ENCODE measurements at regions not wholly inside any gene's neighbourhood (a gene's known extent, or its start where the extent isn't known, plus 50 kb on each side); places are given as distances from the start of the nearest gene placed in this dataset.
"Not testable (repeated sequence)": the region's sequence is repeated elsewhere in the genome, so short reads cannot be mapped to it uniquely, and the experiment has no call there.

DNA sequence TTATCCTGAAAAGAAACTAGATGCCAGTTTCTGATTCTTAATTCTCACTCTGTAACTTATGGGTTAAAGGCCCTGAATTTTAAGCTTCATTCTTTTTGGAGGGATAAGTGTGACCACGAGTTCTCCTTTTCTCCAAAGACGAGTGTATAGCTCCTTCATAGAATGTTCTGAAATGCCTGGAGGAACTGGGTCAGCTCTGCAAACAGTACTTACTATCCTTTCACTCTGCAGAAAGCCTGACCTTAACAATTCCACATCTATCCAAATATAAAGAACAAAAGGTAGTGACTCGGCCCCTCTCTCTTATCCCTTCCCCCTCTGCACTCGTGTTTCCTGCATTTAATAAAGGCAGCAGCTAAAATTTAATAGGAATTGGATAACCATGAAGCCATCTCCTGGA lies 150.5 kb downstream of the LYPLAL1 start:
- no peaks in the 10 kb centered on the region for H3K4me1 Mint-ChIP-seq
- H3K36me3 Mint-ChIP-seq (ENCODE audit: insufficient read depth), result no peaks in the 10 kb centered on the region
- ATAC-seq (replicated peaks; ENCODE audit: extremely low read depth, poor library complexity, severe bottlenecking) (no peak), DNase-seq (ENCODE audit: low spot score in 2 of 2) (no peak)
- peaks cover 10% of the 10 kb centered on the region for H3K27me3 Mint-ChIP-seq
- no peak overlapping the region for H3K27ac Mint-ChIP-seq (ENCODE audit: low read depth)
- H3K4me3 Mint-ChIP-seq, result no peak overlapping the region
- peaks cover under 1% of the 10 kb centered on the region for H3K9me3 Mint-ChIP-seq

DNA sequence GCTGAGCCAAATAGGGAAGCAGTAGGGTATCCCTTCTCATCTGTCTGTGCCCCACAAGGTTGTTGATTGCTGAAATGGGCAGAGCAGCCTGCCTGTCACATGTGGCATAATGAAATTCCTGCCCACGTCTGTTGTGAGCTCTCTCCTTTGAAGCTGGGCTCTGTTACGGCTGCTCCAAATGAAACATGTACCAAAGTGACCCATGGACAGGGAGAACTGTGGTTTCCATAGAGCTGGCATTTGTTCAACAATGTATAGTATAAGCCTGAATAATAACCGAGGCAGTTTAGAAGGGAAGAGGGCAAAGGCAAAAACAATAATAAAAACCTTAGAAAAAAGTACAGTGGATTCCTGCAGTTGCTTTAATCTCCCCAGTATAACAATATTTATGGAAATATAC lies 149.7 kb downstream of the LYPLAL1 start:
- H3K27ac Mint-ChIP-seq (ENCODE audit: low read depth), result no peak overlapping the region
- no peak overlapping the region for H3K4me3 Mint-ChIP-seq
- no peak for ATAC-seq (replicated peaks; ENCODE audit: extremely low read depth, poor library complexity, severe bottlenecking)
- H3K9me3 Mint-ChIP-seq, result peaks cover 5% of the 10 kb centered on the region
- peaks cover 18% of the 10 kb centered on the region for H3K27me3 Mint-ChIP-seq
- no peaks in the 10 kb centered on the region for H3K36me3 Mint-ChIP-seq (ENCODE audit: insufficient read depth)
- H3K4me1 Mint-ChIP-seq, result no peaks in the 10 kb centered on the region
- DNase-seq (ENCODE audit: low spot score in 2 of 2), result no peak

DNA sequence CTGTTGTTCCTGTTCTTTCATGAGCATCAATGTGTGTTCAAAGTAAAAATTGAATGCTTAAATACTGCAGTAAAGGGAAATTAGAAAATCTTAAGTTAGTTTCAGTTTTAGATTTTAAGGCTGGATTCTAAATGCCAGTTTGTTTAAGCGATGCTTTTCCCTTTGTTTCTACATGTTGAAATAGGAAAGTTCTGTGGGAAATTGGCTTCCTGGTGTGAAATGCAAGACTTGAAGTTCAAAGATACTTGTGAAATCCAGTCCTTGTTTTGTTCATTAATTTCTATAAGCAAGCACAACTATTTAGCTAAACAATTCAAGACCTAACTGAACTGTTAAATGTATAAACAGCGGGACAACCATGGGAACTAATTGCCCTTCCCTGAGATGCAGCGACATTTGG lies 149.1 kb downstream of the LYPLAL1 start:
- Mint-ChIP-seq H3K27me3 (peaks cover 24% of the 10 kb centered on the region), H3K9me3 (peaks cover 5% of the 10 kb centered on the region), H3K4me1 (no peaks in the 10 kb centered on the region), H3K4me3 (no peak overlapping the region), H3K36me3 (ENCODE audit: insufficient read depth) (no peaks in the 10 kb centered on the region), H3K27ac (ENCODE audit: low read depth) (no peak overlapping the region)
- DNase-seq (ENCODE audit: low spot score in 2 of 2), result no peak
- ATAC-seq (replicated peaks; ENCODE audit: extremely low read depth, poor library complexity, severe bottlenecking), result no peak

DNA sequence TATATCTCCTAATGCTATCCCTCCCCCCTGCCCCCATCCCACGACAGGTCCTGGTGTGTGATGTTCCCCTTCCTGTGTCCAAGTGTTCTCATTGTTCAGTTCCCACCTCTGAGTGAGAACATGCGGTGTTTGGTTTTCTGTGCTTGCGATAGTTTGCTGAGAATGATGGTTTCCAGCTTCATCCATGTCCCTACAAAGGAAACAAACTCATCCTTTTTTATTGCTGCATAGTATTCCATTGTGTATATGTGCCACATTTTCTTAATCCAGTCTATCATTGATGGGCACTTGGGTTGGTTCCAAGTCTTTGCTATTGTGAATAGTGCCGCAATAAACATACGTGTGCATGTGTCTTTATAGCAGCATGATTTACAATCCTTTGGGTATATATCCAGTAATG lies 146.9 kb downstream of the LYPLAL1 start:
- H3K27me3 Mint-ChIP-seq, result peaks cover 24% of the 10 kb centered on the region
- H3K36me3 Mint-ChIP-seq (ENCODE audit: insufficient read depth); DNase-seq (ENCODE audit: low spot score in 2 of 2): not testable (repeated sequence)

DNA sequence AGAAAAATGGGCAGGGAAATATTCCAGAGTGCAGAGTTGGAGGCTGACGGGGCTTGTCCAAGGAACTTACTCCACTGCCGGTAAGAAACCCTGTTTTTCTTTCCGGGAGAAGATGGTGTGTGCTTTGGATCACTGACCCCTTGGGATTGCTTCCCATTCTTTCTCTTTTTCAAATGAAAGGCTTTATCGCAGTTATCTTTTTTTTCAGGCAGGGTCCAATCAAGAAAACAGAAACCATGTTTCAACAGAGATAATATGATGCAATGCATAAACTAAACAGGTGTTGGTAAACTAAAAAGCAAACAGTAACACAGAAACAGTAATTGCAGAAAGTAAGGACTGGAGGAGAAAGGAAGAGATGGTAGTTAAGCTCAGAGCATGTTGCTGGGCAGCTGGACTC lies 145.1 kb downstream of the LYPLAL1 start:
- H3K4me3 Mint-ChIP-seq, result no peak overlapping the region
- no peak for ATAC-seq (replicated peaks; ENCODE audit: extremely low read depth, poor library complexity, severe bottlenecking)
- peaks cover 5% of the 10 kb centered on the region for H3K9me3 Mint-ChIP-seq
- no peaks in the 10 kb centered on the region for H3K4me1 Mint-ChIP-seq
- H3K27me3 Mint-ChIP-seq, result peaks cover 24% of the 10 kb centered on the region
- no peaks in the 10 kb centered on the region for H3K36me3 Mint-ChIP-seq (ENCODE audit: insufficient read depth)
- no peak overlapping the region for H3K27ac Mint-ChIP-seq (ENCODE audit: low read depth)
- no peak for DNase-seq (ENCODE audit: low spot score in 2 of 2)

More for the DNA sequence above, 146.9 kb downstream of the LYPLAL1 start:
- H3K27ac Mint-ChIP-seq (ENCODE audit: low read depth); ATAC-seq (replicated peaks; ENCODE audit: extremely low read depth, poor library complexity, severe bottlenecking); H3K4me1 Mint-ChIP-seq; H3K9me3 Mint-ChIP-seq; H3K4me3 Mint-ChIP-seq: not testable (repeated sequence)

DNA sequence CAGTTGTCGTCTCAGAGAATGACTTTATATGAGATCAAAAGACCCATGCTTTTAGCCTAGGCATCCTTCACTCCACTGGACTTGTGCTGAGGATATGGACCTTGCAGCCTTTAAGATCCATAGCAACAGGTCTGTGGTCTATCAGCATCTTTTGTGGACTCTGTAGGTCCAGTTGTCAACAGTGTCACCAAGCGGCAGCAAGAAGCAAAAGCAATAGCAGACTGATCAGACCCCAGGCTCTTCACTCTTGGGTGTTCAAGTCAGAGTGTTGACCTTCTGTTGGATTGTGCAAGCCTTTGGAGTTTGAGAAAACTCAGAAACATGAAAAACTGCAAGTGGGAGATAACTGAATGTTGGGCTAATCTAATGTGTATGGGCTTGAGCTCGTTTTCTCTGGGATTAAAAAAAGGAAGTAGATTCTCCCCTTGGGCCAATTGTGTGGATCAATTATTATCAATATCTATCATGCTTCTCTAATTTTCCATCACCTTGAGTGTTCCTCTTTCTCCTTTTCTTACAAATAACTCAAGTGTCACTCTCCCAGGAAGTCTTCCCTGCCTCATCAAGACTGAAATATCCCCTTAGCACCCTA lies 144.2 kb downstream of the LYPLAL1 start:
- peaks cover 24% of the 10 kb centered on the region for H3K27me3 Mint-ChIP-seq
- no peaks in the 10 kb centered on the region for H3K4me1 Mint-ChIP-seq
- H3K4me3 Mint-ChIP-seq, result no peak overlapping the region
- ATAC-seq (replicated peaks; ENCODE audit: extremely low read depth, poor library complexity, severe bottlenecking) (no peak), DNase-seq (ENCODE audit: low spot score in 2 of 2) (no peak)
- no peak overlapping the region for H3K27ac Mint-ChIP-seq (ENCODE audit: low read depth)
- H3K36me3 Mint-ChIP-seq (ENCODE audit: insufficient read depth), result no peaks in the 10 kb centered on the region
- peaks cover 5% of the 10 kb centered on the region for H3K9me3 Mint-ChIP-seq

DNA sequence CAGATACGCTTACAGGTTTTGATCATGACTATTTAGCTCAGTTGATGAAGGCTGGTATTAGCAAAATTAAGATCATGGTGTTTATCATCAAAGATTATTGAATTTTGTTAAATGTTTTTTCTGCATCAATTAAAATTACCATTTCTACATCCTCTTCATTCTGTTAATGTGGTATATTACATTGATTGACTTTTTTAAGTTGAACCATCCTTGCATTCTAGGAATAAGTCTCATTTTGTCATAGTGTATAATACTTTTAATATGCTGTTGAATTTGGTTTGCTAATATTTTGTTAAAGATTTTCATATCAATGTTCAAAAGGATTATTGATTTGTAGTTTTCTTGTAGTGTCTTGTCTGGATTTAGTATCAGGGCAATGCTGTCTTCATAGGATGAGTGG lies 142.4 kb downstream of the LYPLAL1 start:
- Mint-ChIP-seq H3K4me1 (no peaks in the 10 kb centered on the region), H3K4me3 (no peak overlapping the region), H3K9me3 (peaks cover 5% of the 10 kb centered on the region), H3K36me3 (ENCODE audit: insufficient read depth) (peaks cover 2% of the 10 kb centered on the region), H3K27ac (ENCODE audit: low read depth) (no peak overlapping the region), H3K27me3 (peaks cover 24% of the 10 kb centered on the region)
- DNase-seq (ENCODE audit: low spot score in 2 of 2), result no peak
- ATAC-seq (replicated peaks; ENCODE audit: extremely low read depth, poor library complexity, severe bottlenecking), result no peak

DNA sequence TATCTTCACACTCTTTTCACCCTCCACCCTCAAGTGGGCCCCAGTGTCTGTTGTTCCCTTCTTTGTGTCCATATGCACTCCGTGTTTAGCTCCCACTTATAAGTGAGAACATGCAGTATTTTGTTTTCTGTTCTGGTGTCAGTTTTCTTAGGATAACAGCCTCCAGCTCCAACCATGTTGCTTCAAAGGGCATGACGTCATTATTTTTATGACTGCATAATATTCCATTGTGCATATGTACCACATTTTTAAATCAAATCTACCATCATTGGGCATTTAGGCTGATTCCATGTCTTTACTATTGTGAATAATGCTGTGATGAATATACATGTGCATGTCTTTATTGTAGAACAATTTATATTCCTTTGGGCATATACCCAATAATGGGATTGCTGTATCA lies 140.3 kb downstream of the LYPLAL1 start:
- peaks cover 2% of the 10 kb centered on the region for H3K36me3 Mint-ChIP-seq (ENCODE audit: insufficient read depth)
- peaks cover 3% of the 10 kb centered on the region for H3K9me3 Mint-ChIP-seq
- H3K27ac Mint-ChIP-seq (ENCODE audit: low read depth), result no peak overlapping the region
- ATAC-seq (replicated peaks; ENCODE audit: extremely low read depth, poor library complexity, severe bottlenecking) (no peak), DNase-seq (ENCODE audit: low spot score in 2 of 2) (no peak)
- no peaks in the 10 kb centered on the region for H3K4me1 Mint-ChIP-seq
- no peak overlapping the region for H3K4me3 Mint-ChIP-seq
- H3K27me3 Mint-ChIP-seq, result peaks cover 12% of the 10 kb centered on the region

DNA sequence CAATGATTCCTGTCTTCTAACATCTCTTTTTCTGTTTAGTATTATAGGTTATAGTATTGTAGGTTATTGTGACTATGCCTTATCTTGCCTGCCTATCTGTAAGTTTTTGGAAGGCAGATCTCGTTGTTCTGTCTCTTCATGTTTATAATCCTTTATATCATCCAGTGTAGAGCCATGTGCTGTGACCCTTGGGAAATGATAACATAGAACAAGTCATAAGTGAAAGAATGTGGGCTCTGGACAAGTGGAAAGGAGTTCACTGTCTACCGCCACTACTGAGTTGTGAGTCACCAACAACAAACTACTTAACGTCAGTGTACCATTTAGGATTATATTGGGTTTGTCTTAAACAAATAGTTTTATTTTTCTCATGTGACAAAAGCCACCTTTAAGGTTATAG lies 139.3 kb downstream of the LYPLAL1 start:
- H3K36me3 Mint-ChIP-seq (ENCODE audit: insufficient read depth), result peaks cover 2% of the 10 kb centered on the region
- no peaks in the 10 kb centered on the region for H3K4me1 Mint-ChIP-seq
- H3K9me3 Mint-ChIP-seq, result peaks cover 2% of the 10 kb centered on the region
- DNase-seq (ENCODE audit: low spot score in 2 of 2), result no peak
- H3K27me3 Mint-ChIP-seq, result peaks cover 2% of the 10 kb centered on the region
- no peak overlapping the region for H3K27ac Mint-ChIP-seq (ENCODE audit: low read depth)
- H3K4me3 Mint-ChIP-seq, result no peak overlapping the region
- no peak for ATAC-seq (replicated peaks; ENCODE audit: extremely low read depth, poor library complexity, severe bottlenecking)

DNA sequence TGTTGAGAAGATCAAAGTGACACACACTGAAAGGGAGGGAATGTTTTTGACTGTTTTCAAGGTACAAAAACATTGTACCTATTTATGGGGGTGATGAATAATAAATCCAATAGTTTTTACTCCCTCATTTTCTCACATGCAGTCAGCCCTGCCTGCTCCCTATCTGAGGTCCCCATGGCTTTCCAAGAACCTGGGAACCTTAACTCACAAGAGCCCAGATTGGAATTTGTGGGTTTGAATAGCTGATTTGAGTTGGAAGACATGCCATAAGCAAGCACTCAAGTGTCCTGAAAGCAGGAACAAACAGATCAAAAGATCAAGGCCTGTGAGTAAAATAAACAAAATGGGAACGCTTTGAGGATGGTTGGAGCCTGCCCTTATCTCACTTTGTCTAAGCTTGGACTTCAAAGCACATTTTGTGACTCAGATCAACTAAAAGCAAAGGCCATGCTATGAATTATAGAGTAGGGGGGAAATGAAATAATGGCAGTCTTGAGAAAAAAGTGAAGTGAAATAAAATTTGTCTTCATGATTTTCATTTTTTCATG lies 136.6 kb downstream of the LYPLAL1 start:
- no peak for DNase-seq (ENCODE audit: low spot score in 2 of 2)
- no peak overlapping the region for H3K27ac Mint-ChIP-seq (ENCODE audit: low read depth)
- no peak overlapping the region for H3K4me3 Mint-ChIP-seq
- peaks cover 2% of the 10 kb centered on the region for H3K36me3 Mint-ChIP-seq (ENCODE audit: insufficient read depth)
- peaks cover 10% of the 10 kb centered on the region for H3K9me3 Mint-ChIP-seq
- no peaks in the 10 kb centered on the region for H3K27me3 Mint-ChIP-seq
- H3K4me1 Mint-ChIP-seq, result no peaks in the 10 kb centered on the region
- ATAC-seq (replicated peaks; ENCODE audit: extremely low read depth, poor library complexity, severe bottlenecking), result no peak

DNA sequence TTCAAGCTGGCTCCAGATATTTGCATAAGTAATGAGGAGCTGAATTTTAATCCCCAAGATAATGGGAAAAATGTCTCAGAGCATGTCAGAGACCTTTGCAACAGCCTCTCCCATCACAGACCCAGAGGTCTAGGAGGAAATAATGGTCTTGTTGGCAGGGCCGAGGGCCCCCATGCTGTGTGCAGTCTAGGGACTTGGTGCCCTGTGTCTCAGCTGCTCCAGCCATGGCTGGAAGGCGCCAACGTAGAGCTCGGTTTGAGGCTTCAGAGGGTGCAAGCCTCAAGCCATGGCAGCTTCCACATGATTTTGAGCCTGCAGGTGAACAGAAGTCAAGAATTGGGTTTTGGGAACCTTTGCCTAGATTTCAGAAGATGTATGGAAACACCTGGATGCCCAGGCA lies 134.7 kb downstream of the LYPLAL1 start:
- H3K27me3 Mint-ChIP-seq, result peaks cover 9% of the 10 kb centered on the region
- H3K4me3 Mint-ChIP-seq, result no peak overlapping the region
- no peaks in the 10 kb centered on the region for H3K4me1 Mint-ChIP-seq
- no peak for ATAC-seq (replicated peaks; ENCODE audit: extremely low read depth, poor library complexity, severe bottlenecking)
- DNase-seq (ENCODE audit: low spot score in 2 of 2), result no peak
- peaks cover 2% of the 10 kb centered on the region for H3K36me3 Mint-ChIP-seq (ENCODE audit: insufficient read depth)
- H3K9me3 Mint-ChIP-seq, result peaks cover 10% of the 10 kb centered on the region
- no peak overlapping the region for H3K27ac Mint-ChIP-seq (ENCODE audit: low read depth)

DNA sequence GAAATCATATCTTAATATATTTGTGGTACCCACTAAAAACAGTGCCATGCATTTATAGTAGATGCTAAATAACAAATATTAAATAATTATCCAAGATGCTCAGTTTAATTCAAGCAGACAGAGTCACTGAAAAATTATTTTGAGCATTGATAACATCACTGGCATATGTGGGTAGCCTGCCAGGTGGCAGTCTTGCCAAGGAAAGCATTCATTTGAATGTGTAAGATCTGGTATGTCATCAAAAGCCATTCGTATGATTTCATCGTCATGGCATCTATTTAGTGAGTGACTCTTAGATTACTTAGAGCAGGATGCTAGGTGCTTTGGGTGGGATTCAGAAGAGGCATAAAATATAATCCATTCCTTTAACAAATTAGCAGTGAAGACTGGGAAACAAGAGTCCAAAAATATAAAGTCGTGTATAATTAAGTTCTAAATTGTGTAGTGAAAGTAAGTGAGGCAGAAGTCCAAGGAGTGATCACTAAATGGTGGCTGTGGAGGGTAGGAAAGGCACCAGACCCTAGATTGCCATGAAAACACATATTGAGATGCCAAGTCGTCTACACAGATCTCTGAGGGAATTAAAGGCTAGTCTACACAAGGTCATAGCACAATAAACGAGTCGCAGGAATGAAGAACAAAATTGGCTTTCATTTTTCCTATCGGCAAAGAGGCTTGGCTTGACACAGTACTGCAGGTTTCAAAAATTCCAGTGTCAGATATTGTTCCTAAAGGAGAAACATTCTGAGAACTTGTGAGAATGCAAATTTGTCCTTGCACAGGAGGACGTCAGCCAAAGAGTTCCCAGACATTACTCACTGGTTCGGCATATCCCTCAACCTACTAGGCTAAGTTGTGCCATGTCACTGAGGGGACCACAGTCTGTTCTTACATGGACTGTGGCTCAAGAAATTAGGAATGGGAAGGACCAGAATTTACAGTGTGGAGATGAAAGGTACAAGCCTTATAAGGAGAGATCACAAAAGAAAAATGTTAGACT lies 130.8 kb downstream of the LYPLAL1 start:
- H3K27me3 Mint-ChIP-seq, result peaks cover 9% of the 10 kb centered on the region
- no peak for ATAC-seq (replicated peaks; ENCODE audit: extremely low read depth, poor library complexity, severe bottlenecking)
- no peaks in the 10 kb centered on the region for H3K4me1 Mint-ChIP-seq
- H3K36me3 Mint-ChIP-seq (ENCODE audit: insufficient read depth), result no peaks in the 10 kb centered on the region
- no peak overlapping the region for H3K27ac Mint-ChIP-seq (ENCODE audit: low read depth)
- H3K9me3 Mint-ChIP-seq, result peaks cover 10% of the 10 kb centered on the region
- no peak for DNase-seq (ENCODE audit: low spot score in 2 of 2)
- H3K4me3 Mint-ChIP-seq, result no peak overlapping the region

DNA sequence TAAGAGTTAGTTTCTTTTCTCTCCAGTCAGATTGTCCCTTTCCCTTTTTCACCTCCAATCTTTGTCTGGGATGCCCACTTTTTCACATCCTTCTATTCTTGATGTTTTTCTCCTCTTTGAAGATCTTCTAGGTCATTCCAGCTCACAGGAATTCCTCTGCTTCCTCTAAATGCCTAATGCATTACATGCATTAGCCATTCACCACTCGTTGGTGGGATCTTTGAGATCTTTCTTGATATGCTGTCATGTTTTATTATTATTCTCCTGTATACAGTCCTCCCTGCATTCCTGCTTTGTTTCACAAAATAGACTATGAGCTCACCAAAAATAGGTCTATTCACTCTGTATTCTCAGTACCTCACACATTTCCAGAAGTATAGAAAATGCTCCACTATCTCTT lies 129.0 kb downstream of the LYPLAL1 start:
- Mint-ChIP-seq H3K9me3 (peaks cover 5% of the 10 kb centered on the region), H3K27me3 (peaks cover 9% of the 10 kb centered on the region), H3K4me1 (no peaks in the 10 kb centered on the region), H3K27ac (ENCODE audit: low read depth) (no peak overlapping the region), H3K4me3 (no peak overlapping the region), H3K36me3 (ENCODE audit: insufficient read depth) (no peaks in the 10 kb centered on the region)
- DNase-seq (ENCODE audit: low spot score in 2 of 2), result no peak
- ATAC-seq (replicated peaks; ENCODE audit: extremely low read depth, poor library complexity, severe bottlenecking), result no peak

Data from central memory CD8-positive, alpha-beta T cell (primary cell).